K562 (cell line): ENCODE measurements at regions not wholly inside any gene's neighbourhood (a gene's known extent, or its start where the extent isn't known, plus 50 kb on each side); places are given as distances from the start of the nearest gene placed in this dataset.

Experiments used
- ATAC-seq: fragments of 200-7000 bp; cut with Tn5 transposase; 3 replicates; pipeline ENCODE4 v1.9.1; 2020; ENCODE audit warnings: moderate library complexity
- BruUV-seq: library from RNA; stranded (reverse); fragments of 400-500 nt; replicated peaks from 2 replicates; lab custom pipeline; 2021; lab: Mats Ljungman, UMichigan
- CTCF ChIA-PET: fragments of 300-600 bp; formaldehyde crosslinking; extraction: SDS; loops from one replicate; lab custom pipeline; 2021; ENCODE audit warnings: low intra/inter-chr PET ratio; lab: Yijun Ruan, JAX
- POLR2A ChIA-PET: fragments of 300-600, 350-650 bp; sonication (Branson Sonifier 250); formaldehyde crosslinking; extraction: SDS; loops from one replicate; lab custom pipeline; 2021; ENCODE audit warnings: antibody characterized with exemption, inconsistent platforms; lab: Yijun Ruan, JAX
- DNase-seq, 4 experiments: peaks; one replicate each; pipeline versions ENCODE4 v3.0.0 to v3.0.0-alpha.2; 2011 to 2018; ENCODE audit warnings: low spot score in 3 of 4, mixed read lengths in 3 of 4; ENCODE audit errors: extremely low read depth in 1 of 4
- FAIRE-seq: peaks from 2 replicates; lab custom pipeline; 2011; peaks lifted over from hg19 to GRCh38; lab: Jason Lieb, UNC
- H2AFZ ChIP-seq: 2 replicates; pipeline ENCODE4 v1.6.0; 2011; ENCODE audit warnings: low read depth, low read length, control low read depth, inconsistent platforms
- H3K27ac ChIP-seq: fragments of 200-600 bp; 3 replicates; pipeline ENCODE4 v1.8.0; 2011; ENCODE audit warnings: low read depth, mild to moderate bottlenecking, control low read depth, inconsistent platforms, low read length, moderate library complexity, mixed read lengths; ENCODE audit errors: extremely low read depth
- H3K27me3 ChIP-seq, 2 experiments: fragments of 300-600 bp in 1 of 2; 2 replicates in 1 of 2; 3 replicates in 1 of 2; pipeline versions ENCODE4 v1.6.0 to v1.8.0; 2011; ENCODE audit warnings: inconsistent platforms in 2 of 2, low read length in 2 of 2, mild to moderate bottlenecking in 1 of 2, mixed read lengths in 1 of 2, moderate library complexity in 1 of 2; ENCODE audit not compliant: control insufficient read depth in 2 of 2, insufficient read depth in 2 of 2
- H3K36me3 ChIP-seq: fragments of 300-600 bp; 3 replicates; pipeline ENCODE4 v1.8.0; 2011; ENCODE audit warnings: mild to moderate bottlenecking, low read length, inconsistent platforms; ENCODE audit not compliant: control insufficient read depth, insufficient read depth
- H3K4me1 ChIP-seq, 2 experiments: fragments of 200-600 bp in 1 of 2; replicated peaks in 1 of 2; 2 replicates in 1 of 2; 3 replicates in 1 of 2; pipeline versions ENCODE4 v1.5.1 to v1.8.0; 2011; ENCODE audit warnings: inconsistent platforms in 2 of 2, low read length in 2 of 2, mild to moderate bottlenecking in 1 of 2, mixed read lengths in 1 of 2, moderate library complexity in 1 of 2; ENCODE audit not compliant: control insufficient read depth in 2 of 2, insufficient read depth in 2 of 2
- H3K4me2 ChIP-seq: 2 replicates; pipeline ENCODE4 v1.6.1; 2011; ENCODE audit warnings: low read length, control low read depth, inconsistent platforms, mixed read lengths; ENCODE audit not compliant: insufficient read depth
- H3K4me3 ChIP-seq: fragments of 200-600 bp; sonication (generic), shearing (Covaris generic); 2 replicates; pipeline ENCODE4 v1.5.1; 2016; ENCODE audit warnings: control low read depth, inconsistent platforms
- H3K79me2 ChIP-seq: fragments of 200-600 bp; 3 replicates; pipeline ENCODE4 v1.8.0; 2011; ENCODE audit warnings: low read length, inconsistent platforms; ENCODE audit not compliant: control insufficient read depth, insufficient read depth
- H3K9ac ChIP-seq, 2 experiments: 2 replicates each; pipeline versions ENCODE4 v1.6.0 to v1.6.1; 2011; ENCODE audit warnings: low read depth in 2 of 2, low read length in 2 of 2, control low read depth in 1 of 2, inconsistent platforms in 1 of 2, mild to moderate bottlenecking in 1 of 2, mixed read lengths in 1 of 2; ENCODE audit not compliant: insufficient read depth in 1 of 2
- H3K9me1 ChIP-seq: one replicate; pipeline ENCODE4 v1.6.0; 2011; ENCODE audit warnings: inconsistent platforms, mild to moderate bottlenecking, low read length, moderate library complexity; ENCODE audit not compliant: control insufficient read depth, insufficient read depth
- H3K9me3 ChIP-seq: replicated peaks from 2 replicates; pipeline ENCODE4 v1.5.1; 2011; ENCODE audit warnings: low read depth, low read length, inconsistent platforms; ENCODE audit not compliant: control insufficient read depth, insufficient read depth
- H4K20me1 ChIP-seq: replicated peaks from 2 replicates; pipeline ENCODE4 v1.6.1; 2011; ENCODE audit warnings: low read length, inconsistent platforms, mixed read lengths; ENCODE audit not compliant: control insufficient read depth, insufficient read depth
- CBFA2T2 ChIP-seq: fragments of 450-650 bp; conservative IDR thresholded peaks from 2 replicates; pipeline ENCODE4 v1.6.1; 2017; ENCODE audit warnings: mild to moderate bottlenecking
- EP300 ChIP-seq: IDR thresholded peaks from 2 replicates; pipeline ENCODE4 v1.6.1; 2012; ENCODE audit warnings: low read length, improper control_type of control experiment
- GATAD2B ChIP-seq: fragments of 450-650 bp; IDR thresholded peaks from 2 replicates; pipeline ENCODE4 v1.6.1; 2017; ENCODE audit warnings: mild to moderate bottlenecking, borderline replicate concordance
- MAZ ChIP-seq, 2 experiments: fragments of 450-650 bp in 1 of 2; sonication (generic) in 1 of 2; formaldehyde crosslinking; IDR thresholded peaks in 1 of 2; conservative IDR thresholded peaks in 1 of 2; 2 replicates each; pipeline versions ENCODE4 v1.4.0 to v1.5.0; 2020; ENCODE audit warnings: mild to moderate bottlenecking in 1 of 2, missing genetic modification reagents in 1 of 2
- ZNF445 ChIP-seq: fragments of 250-450 bp; sonication (Bioruptor Pico); IDR thresholded peaks from 2 replicates; pipeline ENCODE4 v1.4.0; 2020; ENCODE audit warnings: low read depth, mild to moderate bottlenecking, moderate library complexity
- ZNF668 ChIP-seq: fragments of 250-450 bp; sonication (Bioruptor Pico); IDR thresholded peaks from 2 replicates; pipeline ENCODE4 v1.8.0; 2022; ENCODE audit warnings: mild to moderate bottlenecking, inconsistent platforms
- in situ Hi-C: fragments of 300-500 bp; cut with MboI; formaldehyde crosslinking; loops from 4 replicates; pipeline ENCODE4 v1.15.0; 2018; ENCODE audit warnings: inconsistent platforms, mixed read lengths
- intact Hi-C: fragments of 100-400 bp; cut with micrococcal nuclease; formaldehyde crosslinking; loops from 2 replicates; pipeline ENCODE4 v1.14.2; 2022
- TF ChIP-seq, protein P1 (sequence below): IDR thresholded peaks from 2 replicates; pipeline ENCODE4 v1.6.1; 2014; ENCODE audit warnings: antibody characterized with exemption

DNA sequence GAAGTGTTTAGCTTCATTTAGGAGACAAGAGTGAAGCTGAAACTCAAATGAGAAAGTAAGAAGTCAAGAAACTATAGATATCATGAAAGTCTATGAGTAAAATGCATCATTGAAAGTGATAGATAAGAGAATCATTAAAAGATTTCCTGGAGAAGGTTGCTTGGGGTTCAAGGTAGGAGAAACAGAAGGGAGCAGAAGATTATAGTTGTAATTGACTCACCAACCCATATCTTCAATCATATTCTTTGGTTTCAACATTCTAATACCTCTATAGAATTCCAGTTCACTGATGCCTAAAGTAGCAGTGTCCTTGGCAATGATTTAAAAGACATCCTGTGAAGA is 365.7 kb upstream of the RIOK2 start:
- no TSS peak for BruUV-seq
- intact Hi-C loops = no loop called here
- Histone ChIP-seq H3K4me1 (no peaks in the 10 kb centered on the region), H4K20me1 (no peaks in the 10 kb centered on the region), H3K9me1 (no peaks in the 10 kb centered on the region), H3K27me3 (no peaks in the 10 kb centered on the region)
- in situ Hi-C loops = no loop called here
- POLR2A ChIA-PET = no interaction called here
- TF ChIP-seq GATAD2B (no peak), ZNF668 (CRISPR knock-in tag) (no peak), MAZ (CRISPR knock-in tag; conservative IDR thresholded peaks at IDR 0.05 in 1 of 2, IDR thresholded peaks at IDR 0.05 in 1 of 2) (no peak), EP300 (no peak), ZNF445 (CRISPR knock-in tag) (no peak), CBFA2T2 (no peak)
- TF ChIP-seq, protein P1, sequence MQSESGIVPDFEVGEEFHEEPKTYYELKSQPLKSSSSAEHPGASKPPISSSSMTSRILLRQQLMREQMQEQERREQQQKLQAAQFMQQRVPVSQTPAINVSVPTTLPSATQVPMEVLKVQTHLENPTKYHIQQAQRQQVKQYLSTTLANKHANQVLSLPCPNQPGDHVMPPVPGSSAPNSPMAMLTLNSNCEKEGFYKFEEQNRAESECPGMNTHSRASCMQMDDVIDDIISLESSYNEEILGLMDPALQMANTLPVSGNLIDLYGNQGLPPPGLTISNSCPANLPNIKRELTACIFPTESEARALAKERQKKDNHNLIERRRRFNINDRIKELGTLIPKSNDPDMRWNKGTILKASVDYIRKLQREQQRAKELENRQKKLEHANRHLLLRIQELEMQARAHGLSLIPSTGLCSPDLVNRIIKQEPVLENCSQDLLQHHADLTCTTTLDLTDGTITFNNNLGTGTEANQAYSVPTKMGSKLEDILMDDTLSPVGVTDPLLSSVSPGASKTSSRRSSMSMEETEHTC = no peak
- TF ChIP-seq, all 486 proteins: peak for 0
- Histone ChIP-seq H3K4me3 (no peak overlapping the region), H3K36me3 (no peaks in the 10 kb centered on the region), H3K4me2 (no peak overlapping the region), H3K27ac (no peak overlapping the region), H3K9ac (no peak overlapping the region), H3K9me3 (no peaks in the 10 kb centered on the region), H2AFZ (no peak overlapping the region), H3K79me2 (no peaks in the 10 kb centered on the region)
- CTCF ChIA-PET = no interaction called here
- ATAC-seq (no peak), DNase-seq (no peak), FAIRE-seq (no peak)
